Rectal smooth muscle tissue (tissue), 1 donor: ENCODE measurements at regions not wholly inside any gene's neighbourhood (a gene's known extent, or its start where the extent isn't known, plus 50 kb on each side); places are given as distances from the start of the nearest gene placed in this dataset.

Source experiments
- H3K27ac ChIP-seq: one replicate; pipeline ENCODE4 v1.7.0; 2013; ENCODE audit warnings: low read depth, low read length, inconsistent platforms
- H3K27me3 ChIP-seq: one replicate; pipeline ENCODE4 v1.7.0; 2013; ENCODE audit warnings: low read length; ENCODE audit not compliant: control insufficient read depth, insufficient read depth
- H3K36me3 ChIP-seq: one replicate; pipeline ENCODE4 v1.7.0; 2013; ENCODE audit warnings: low read length; ENCODE audit not compliant: control insufficient read depth, insufficient read depth
- H3K4me1 ChIP-seq: one replicate; pipeline ENCODE4 v1.7.0; 2013; ENCODE audit warnings: low read length; ENCODE audit not compliant: control insufficient read depth, insufficient read depth
- H3K4me3 ChIP-seq: one replicate; pipeline ENCODE4 v1.7.0; 2013; ENCODE audit warnings: low read length
- H3K9ac ChIP-seq: one replicate; pipeline ENCODE4 v1.7.0; 2013; ENCODE audit warnings: low read length

DNA sequence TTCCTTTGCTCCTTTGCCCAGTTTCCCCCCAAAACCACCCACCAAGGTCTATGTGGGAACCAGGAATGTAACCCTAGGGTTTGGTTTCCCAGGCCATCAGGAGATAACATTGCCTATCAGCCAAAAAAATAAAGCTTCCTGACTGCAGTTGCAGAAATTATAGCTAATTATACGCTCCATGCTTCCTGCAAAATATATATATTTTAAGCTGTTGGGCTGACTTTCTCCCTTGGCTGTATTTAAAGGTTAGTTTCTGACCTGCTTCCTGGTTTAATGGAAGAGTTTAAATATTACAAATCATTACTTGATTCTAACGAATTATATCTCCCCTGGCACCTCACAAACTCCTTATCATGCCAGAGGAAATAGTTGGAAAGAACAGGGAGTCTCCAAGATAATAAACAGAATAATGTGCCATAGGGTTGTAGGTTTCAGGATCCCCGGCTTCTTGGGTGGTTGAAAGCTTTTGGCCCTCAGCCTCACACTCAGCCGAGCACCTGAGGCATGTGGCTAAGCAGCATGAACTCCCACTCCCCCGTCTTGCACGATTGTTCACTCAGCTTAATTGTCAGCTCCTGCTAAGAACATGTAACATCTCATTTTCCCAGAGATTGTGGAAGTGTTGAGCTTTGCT, 79.9 kb downstream of the FZD1 start:
- no peak overlapping the region for H3K9ac ChIP-seq
- no peaks in the 10 kb centered on the region for H3K36me3 ChIP-seq
- H3K4me3 ChIP-seq = no peak overlapping the region
- H3K27ac ChIP-seq = no peak overlapping the region
- H3K27me3 ChIP-seq = no peaks in the 10 kb centered on the region
- no peaks in the 10 kb centered on the region for H3K4me1 ChIP-seq

DNA sequence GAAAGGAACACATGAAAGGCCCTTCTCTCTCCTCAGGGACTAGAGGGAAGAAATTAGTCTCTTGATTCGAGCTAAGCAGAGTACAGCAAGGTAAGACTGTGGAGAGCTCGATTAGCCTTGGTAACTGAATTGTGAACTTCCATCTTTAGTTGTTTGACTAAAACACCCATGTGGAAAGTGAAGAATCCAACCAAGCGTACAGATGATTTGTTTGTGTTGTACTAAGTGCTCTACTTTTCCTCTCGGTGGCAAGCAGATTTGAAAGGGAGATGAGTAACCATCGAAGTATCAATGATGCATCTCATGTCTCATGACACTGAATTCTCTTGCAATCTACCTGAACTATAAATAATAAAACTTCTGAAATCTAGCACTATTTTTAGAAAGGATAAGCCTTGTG, 80.7 kb downstream of the FZD1 start:
- no peak overlapping the region for H3K27ac ChIP-seq
- H3K27me3 ChIP-seq = no peaks in the 10 kb centered on the region
- H3K4me3 ChIP-seq = no peak overlapping the region
- no peaks in the 10 kb centered on the region for H3K36me3 ChIP-seq
- no peak overlapping the region for H3K9ac ChIP-seq
- no peaks in the 10 kb centered on the region for H3K4me1 ChIP-seq

DNA sequence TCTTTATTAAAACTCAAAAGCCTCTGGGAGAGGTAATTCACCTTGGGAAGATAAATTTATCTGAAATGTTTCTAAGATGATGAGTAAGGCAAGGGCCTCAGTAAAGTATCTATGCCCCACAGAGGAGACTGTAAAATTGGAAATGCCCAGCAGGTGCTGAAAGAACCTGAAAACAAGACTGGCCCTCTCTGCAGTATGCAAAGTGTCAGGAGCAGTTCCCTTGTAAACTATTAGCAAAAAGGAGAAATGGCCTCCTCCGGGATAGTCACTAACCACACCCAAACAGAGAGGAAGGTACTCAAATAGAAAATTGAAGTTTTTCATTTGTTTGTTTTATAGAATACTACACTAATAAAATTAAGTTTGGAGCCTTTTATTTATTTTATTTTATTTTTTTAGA, 81.2 kb downstream of the FZD1 start:
- no peaks in the 10 kb centered on the region for H3K4me1 ChIP-seq
- H3K4me3 ChIP-seq = no peak overlapping the region
- no peaks in the 10 kb centered on the region for H3K27me3 ChIP-seq
- H3K27ac ChIP-seq = no peak overlapping the region
- H3K9ac ChIP-seq = no peak overlapping the region
- H3K36me3 ChIP-seq = no peaks in the 10 kb centered on the region

DNA sequence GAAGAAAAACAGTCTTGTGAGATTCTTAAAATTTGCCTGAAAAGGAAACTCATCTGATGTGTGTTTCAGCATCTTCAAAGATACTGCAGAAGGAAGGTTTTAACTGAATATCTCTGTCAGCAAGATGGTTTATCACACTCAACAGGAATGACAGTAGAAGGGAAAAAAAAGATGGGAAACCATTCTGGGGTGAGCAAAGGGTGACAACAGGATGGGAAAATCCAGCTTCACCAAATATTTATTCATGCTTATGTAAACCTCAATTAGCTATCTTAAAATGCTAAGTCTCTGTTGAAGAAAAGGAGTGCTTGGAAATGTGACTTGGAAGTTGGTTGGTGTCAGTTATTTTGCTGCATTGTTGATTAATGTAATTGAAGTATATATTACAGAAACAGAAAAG, 82.2 kb downstream of the FZD1 start:
- Histone ChIP-seq H3K4me1 (no peaks in the 10 kb centered on the region), H3K27me3 (no peaks in the 10 kb centered on the region), H3K27ac (no peak overlapping the region), H3K36me3 (no peaks in the 10 kb centered on the region), H3K9ac (no peak overlapping the region), H3K4me3 (no peak overlapping the region)

DNA sequence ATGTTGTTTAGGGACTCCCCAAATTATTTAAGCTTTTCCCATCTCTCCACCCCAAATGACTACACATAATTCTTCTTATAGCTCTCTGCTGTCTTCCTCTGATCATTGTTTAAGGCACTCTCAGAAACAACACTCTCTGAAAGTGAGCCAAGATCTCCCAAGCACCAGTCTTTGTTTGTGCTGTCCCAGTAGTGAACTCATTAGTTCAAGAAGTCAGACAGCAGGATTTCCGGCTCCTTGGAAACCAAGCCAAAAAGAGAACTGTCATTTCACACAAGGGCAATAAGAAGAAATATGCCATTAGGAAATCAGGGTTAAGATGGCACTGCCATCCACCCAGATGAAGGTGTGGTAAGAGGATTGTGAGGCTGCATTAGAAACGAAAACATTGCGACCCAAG, 83.1 kb downstream of the FZD1 start:
- Histone ChIP-seq H3K4me3 (no peak overlapping the region), H3K27ac (no peak overlapping the region), H3K4me1 (no peaks in the 10 kb centered on the region), H3K27me3 (no peaks in the 10 kb centered on the region), H3K36me3 (no peaks in the 10 kb centered on the region), H3K9ac (no peak overlapping the region)

DNA sequence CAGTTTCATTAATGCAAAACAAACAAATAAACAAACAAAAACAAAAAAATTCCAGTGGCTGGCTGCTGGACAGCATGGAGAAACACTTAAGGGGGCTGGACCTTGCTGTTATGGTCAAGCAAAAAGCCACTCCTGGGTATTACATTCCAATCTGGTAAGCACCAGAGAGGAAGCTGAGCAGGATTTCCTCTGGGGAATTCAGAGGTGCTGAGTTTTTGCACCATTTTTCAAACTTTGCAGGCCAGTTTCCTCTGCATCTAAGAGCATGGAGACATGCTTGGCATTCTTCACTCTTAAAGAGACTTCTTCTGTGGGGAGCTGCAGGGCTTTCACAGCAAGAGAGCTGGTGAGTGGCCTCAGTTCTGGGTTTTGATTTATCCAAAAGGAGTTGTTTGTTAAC, 84.5 kb downstream of the FZD1 start:
- Histone ChIP-seq H3K9ac (no peak overlapping the region), H3K4me1 (no peaks in the 10 kb centered on the region), H3K27me3 (no peaks in the 10 kb centered on the region), H3K27ac (no peak overlapping the region), H3K36me3 (no peaks in the 10 kb centered on the region), H3K4me3 (no peak overlapping the region)

DNA sequence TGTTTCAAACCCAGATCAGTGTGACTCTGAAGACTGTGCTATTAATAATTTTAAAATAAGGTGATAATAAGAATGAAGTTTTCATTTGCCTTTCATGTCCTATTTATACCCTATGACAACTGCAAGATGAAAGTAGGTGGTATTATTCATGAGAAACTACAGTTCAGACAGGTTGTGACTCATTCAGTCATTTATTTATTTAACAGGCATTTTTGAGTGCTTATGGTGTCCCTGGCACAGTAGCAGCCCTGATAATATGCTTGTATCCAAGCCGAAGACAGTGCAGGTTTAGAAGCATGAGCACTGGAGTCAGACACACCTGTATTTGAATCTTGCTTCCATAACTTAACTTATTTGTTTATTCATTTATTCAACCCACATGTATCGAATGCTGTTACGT, 87.1 kb downstream of the FZD1 start:
- Histone ChIP-seq H3K4me1 (no peaks in the 10 kb centered on the region), H3K9ac (no peak overlapping the region), H3K27ac (no peak overlapping the region), H3K4me3 (no peak overlapping the region), H3K36me3 (no peaks in the 10 kb centered on the region), H3K27me3 (no peaks in the 10 kb centered on the region)

DNA sequence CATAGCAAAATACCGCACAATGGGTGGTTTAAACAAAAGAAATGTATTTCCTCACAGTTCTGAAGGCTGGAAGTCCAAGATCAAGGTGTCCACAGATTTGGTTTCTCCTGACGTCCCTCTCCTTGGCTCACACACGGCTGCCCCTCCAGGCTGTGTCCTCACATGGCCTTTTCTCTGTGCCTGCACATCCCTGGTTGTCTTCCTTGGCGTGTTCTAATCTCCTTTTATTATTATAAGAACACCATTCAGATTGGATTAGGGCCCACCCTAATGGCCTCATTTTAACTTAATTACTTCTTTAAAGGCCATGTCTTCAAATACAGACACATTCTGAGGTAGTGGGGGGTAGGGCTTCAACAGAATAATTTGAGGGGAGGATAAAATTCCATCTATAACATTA, 87.9 kb downstream of the FZD1 start:
- Histone ChIP-seq H3K27ac (no peak overlapping the region), H3K4me3 (no peak overlapping the region), H3K4me1 (no peaks in the 10 kb centered on the region), H3K27me3 (no peaks in the 10 kb centered on the region), H3K9ac (no peak overlapping the region), H3K36me3 (no peaks in the 10 kb centered on the region)

DNA sequence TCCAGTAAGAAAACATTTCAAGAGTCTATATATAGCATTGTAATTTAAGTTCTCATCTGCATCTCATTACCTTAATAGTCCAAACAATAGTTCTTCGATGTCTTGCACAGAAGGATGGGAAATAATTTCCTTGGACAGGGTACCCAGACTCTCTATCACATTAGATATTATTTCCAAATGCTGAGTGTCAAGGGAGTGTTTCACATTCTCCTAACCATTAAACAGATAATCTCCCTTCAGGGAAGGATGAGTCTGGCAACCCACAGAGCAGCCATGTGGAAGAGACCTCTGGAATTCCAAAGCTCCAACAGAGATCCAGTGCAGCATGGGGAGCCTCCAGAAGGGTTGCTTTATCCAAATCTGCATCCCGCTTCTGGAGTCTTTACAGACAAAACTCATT, 89.6 kb downstream of the FZD1 start:
- no peaks in the 10 kb centered on the region for H3K4me1 ChIP-seq
- H3K4me3 ChIP-seq = no peak overlapping the region
- no peaks in the 10 kb centered on the region for H3K36me3 ChIP-seq
- H3K27me3 ChIP-seq = no peaks in the 10 kb centered on the region
- H3K9ac ChIP-seq = no peak overlapping the region
- H3K27ac ChIP-seq = no peak overlapping the region

DNA sequence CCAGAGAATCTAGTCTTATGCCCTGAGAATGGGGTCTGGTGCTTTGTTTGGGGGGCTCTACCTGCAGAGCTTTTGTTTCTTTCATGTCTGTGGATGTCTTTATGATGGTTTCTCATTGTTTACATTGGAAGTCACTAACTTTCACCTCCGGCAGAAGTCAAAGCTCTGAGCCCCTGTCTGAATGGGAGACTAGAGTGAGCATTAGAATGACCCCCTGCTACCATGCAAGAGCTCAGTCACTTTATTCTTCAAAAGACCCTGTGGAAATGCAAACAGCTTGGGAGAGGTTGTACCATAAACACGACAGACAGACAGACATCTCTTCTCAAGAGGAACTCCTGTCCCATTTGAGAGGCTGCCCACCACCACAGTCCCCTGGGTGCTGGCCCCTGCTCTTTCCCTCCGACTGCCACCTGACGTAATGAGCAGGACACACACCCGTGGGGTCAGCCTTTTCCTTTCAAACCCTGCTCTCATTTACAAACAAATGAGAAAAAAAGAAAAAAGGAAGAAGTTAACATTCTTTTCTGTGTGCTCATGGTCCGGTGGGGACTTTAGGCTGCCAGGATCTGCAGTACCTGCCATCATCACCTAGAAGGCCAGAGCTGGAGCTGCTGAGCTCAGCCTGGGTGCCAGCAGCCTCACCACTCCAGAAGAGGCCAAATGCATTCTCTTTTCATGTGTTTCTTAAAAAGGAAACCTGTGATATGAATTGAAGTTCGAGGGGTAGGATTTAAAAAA, 91.6 kb downstream of the FZD1 start:
- H3K4me1 ChIP-seq = no peaks in the 10 kb centered on the region
- no peak overlapping the region for H3K9ac ChIP-seq
- no peaks in the 10 kb centered on the region for H3K36me3 ChIP-seq
- no peak overlapping the region for H3K27ac ChIP-seq
- no peaks in the 10 kb centered on the region for H3K27me3 ChIP-seq
- H3K4me3 ChIP-seq = no peak overlapping the region

DNA sequence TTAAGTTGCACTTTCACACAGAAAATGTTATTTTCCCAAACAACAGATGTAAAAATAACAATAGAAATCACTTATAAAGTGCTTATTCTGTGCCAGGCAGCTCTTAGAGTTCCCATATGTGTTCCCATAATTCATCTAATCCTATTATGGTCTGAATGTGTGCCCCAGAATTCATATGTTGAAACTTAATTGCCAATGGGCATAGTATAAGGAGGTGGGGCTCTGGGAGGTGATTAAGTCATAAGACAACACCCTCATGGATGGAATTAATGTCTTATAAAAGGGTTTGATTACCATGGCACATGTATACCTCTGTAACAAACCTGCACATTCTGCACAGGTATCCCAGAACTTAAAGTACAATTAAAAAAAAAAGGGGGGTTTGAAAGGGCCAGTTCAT, 92.7 kb downstream of the FZD1 start:
- no peak overlapping the region for H3K27ac ChIP-seq
- H3K9ac ChIP-seq = no peak overlapping the region
- no peak overlapping the region for H3K4me3 ChIP-seq
- H3K36me3 ChIP-seq = no peaks in the 10 kb centered on the region
- no peaks in the 10 kb centered on the region for H3K27me3 ChIP-seq
- H3K4me1 ChIP-seq = no peaks in the 10 kb centered on the region

DNA sequence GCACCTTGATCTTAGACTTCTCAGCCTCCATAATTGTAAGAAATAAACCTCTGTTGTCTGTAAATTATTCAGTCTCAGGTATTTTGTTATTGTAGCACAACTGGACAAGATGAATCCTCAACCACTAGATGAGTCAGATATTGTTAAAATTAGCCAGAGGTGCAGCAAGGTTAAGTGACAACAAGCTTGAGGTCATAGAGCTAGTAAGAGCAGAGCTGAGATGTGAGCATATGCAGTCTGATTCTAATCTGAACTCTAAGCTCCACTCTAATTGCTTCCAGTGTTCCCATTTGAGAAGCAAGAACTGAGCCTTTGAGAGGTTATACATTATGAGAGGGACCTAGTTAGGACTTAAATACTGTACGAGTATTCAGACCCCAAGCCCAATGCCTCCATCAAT, 93.1 kb downstream of the FZD1 start:
- H3K36me3 ChIP-seq = no peaks in the 10 kb centered on the region
- no peak overlapping the region for H3K27ac ChIP-seq
- H3K4me3 ChIP-seq = no peak overlapping the region
- H3K9ac ChIP-seq = no peak overlapping the region
- no peaks in the 10 kb centered on the region for H3K27me3 ChIP-seq
- no peaks in the 10 kb centered on the region for H3K4me1 ChIP-seq

DNA sequence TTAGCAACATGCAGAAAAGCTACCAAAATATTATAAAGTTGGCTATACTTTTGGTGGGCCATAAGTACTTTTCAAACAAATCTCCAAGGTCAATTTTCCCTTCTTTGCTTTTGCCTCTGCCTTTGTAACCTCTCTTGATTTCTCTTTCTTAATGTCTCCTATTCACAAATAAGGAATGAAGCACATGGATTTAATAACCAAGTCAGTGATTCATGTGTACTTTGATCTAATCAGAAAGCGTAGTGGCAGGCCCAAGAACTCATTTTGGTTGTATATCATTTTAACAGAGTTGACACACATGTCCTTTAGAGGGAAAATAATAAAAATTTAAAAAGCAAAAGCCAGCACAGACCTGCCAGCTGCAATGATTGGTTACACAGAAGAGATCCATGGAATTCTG, 93.7 kb downstream of the FZD1 start:
- Histone ChIP-seq H3K9ac (no peak overlapping the region), H3K4me3 (no peak overlapping the region), H3K4me1 (no peaks in the 10 kb centered on the region), H3K36me3 (no peaks in the 10 kb centered on the region), H3K27me3 (no peaks in the 10 kb centered on the region), H3K27ac (no peak overlapping the region)
